LNCaP clone FGC (cell line): ENCODE measurements at regions not wholly inside any gene's neighbourhood (a gene's known extent, or its start where the extent isn't known, plus 50 kb on each side); places are given as distances from the start of the nearest gene placed in this dataset.

Experiments
- DNase-seq: peaks from one replicate; pipeline ENCODE4 v3.0.0-alpha.2; 2011; ENCODE audit warnings: low read depth
- H3K4me3 ChIP-seq: 2 replicates; pipeline ENCODE4 v1.5.1; 2011; ENCODE audit warnings: mild to moderate bottlenecking, low read depth, low read length, control low read depth
- CTCF ChIP-seq: IDR thresholded peaks from 2 replicates; pipeline ENCODE4 v1.5.1; 2012; ENCODE audit warnings: mild to moderate bottlenecking; ENCODE audit not compliant: control insufficient read depth, insufficient read depth; ENCODE audit errors: extremely low read depth

DNA sequence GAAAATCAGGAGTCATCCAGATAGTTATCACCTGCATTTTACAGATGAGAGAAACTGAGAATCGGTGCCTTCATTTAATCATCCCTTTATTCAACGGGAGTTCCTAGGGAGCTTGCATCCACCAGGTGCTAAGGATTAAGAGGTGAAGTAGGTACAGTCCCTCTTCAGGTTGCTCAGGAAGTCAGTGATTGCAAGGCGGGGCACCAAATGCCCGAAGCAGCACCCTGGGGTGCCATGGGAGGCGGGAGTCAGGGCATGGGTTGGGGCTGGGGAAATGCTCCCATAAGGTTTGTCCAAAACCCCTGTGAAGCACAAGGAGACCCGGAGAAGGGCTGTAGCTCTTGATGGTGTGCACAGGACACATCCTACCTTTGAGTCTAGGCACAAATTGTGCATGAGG lies 98.8 kb upstream of the KLF4 start:
- TF ChIP-seq CTCF: no peak
- no peak for DNase-seq
- no peak overlapping the region for H3K4me3 ChIP-seq

DNA sequence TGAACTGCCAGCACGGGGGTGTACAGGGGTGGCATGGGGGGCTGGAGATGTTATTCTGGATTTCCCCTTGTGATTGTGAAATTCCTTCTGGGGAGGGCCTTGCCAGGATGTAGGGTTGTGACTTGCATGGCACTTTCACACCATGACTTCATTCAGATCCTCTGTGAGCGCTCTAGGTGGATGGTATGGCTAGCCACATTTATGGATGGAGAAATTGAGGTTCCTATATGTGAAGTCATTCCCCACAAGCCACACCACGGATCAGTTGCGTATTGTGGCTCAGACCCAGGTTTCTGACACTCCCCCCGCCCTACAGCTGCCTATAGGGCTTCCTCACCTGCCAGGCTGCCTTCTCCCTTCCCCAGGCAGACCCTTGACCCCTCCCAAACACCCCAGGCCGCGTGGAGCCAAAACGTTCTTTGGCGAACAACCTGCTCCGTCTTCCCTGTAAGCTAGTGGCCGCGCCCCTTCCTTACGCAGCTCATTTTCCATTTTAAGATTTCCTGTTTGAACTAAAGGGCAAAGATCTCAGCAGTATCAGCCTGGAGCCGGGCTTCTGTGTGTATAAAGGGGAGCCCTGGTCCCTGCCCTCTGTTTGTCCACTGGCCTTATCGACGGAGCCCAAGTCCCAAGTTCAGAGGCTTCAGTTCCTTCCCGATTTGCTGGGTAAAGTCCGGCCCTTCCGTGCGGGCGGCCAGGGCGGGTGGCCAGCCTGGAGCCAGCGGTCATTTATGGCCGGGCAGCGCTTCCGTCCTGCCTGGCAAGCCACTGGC lies 97.8 kb upstream of the KLF4 start:
- no peak for DNase-seq
- H3K4me3 ChIP-seq: no peak overlapping the region
- TF ChIP-seq CTCF: no peak

DNA sequence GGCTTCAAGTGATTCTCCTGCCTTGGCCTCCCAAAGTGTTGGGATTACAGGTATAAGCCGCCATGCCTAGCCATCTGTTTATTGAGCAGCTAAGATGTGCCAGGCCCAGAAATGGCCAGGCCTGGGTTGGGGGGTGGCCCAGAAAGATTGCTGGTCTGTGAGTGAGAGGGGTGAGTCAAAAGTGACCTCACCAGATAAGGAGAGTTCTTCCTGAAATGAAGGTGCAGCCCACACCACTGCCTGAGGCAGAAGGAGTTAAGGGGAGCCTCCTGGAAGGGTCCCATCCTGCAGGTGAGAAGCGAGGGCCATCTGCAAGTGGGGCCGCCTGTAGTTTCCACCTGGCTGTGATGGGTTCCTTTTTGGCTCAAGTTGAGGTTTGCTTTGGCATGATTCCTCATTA lies 96.9 kb upstream of the KLF4 start:
- TF ChIP-seq CTCF: no peak
- no peak for DNase-seq
- H3K4me3 ChIP-seq: no peak overlapping the region

DNA sequence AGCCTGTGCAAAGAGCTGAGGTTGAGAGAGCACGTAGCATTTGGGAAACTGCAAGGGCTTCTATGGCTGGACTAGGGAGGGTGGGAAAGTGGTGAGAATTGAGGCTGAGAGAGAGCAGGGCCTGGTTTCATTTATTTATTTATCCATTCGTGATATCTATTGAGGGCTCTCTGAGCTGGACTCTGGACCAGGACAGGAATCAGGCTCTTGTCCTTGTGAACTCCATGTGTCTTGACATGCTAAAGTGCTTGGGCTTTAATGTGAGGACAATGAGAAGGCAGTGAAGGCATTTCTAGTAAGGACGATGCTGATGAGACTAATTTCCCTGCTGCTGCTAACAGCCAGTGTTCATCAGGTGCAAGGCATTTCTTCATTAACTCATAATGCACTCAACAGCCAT lies 95.9 kb upstream of the KLF4 start:
- no peak overlapping the region for H3K4me3 ChIP-seq
- TF ChIP-seq CTCF: no peak
- no peak for DNase-seq

GRCh38 chr9:107584944-107585343 lies 95.4 kb upstream of the KLF4 start:
- DNase-seq: no peak
- no peak for TF ChIP-seq CTCF

DNA sequence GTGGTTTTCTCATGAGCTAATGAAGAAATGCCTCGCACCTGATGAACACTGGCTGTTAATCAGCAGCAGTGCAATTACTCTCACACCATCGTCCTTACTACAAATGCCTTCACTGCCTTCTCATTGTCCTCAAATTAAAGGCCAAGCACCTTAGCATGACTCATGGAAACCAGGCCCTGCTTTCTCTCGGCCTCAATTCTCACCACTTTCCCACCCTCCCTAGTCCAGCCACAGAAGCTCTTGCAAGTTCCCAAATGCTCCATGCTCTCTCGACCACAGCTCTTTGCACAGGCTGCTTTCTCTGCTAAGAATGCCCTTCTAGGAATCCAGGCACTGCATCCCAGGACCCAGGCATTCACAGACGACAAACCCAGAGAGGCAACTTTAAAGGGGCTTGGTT lies 94.6 kb upstream of the KLF4 start:
- TF ChIP-seq CTCF: no peak
- DNase-seq: no peak
- H3K4me3 ChIP-seq: no peak overlapping the region

More at GRCh38 chr9:107584944-107585343, 95.4 kb upstream of the KLF4 start:
- no peak overlapping the region for H3K4me3 ChIP-seq

DNA sequence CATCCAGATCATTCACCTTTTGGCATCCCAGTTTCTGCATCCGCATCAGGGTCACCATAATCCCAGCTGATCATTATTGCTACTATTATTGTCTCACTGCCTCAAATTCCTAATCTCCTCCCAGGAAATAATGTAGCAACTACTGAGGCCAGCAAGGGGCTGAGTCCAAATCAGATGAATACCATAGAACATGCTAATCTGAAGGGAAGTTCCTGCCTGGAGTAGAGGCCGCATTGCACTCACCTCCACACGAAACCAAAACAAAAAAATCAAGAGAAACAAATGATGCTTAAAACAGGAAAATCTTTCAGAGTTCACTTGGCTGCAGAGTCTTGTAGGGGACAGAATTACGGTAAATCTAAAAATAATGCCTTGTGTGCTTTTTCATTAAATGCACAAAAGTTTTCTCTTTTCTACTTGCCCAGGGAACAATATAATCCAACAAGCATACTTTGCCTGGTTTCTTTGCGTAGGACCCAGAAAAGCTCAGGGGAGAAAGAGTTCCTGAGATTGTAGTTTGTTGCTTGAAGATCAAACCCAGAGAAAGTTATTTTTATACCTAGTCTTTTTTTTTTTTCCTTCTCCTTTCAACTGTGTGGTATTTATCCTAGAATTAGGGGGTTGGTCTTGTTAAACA lies 87.7 kb upstream of the KLF4 start:
- no peak for DNase-seq
- no peak for TF ChIP-seq CTCF
- no peak overlapping the region for H3K4me3 ChIP-seq
